A673 (cell line): ENCODE measurements at regions not wholly inside any gene's neighbourhood (a gene's known extent, or its start where the extent isn't known, plus 50 kb on each side); places are given as distances from the start of the nearest gene placed in this dataset.
A peak's percentile ranks its signal among the peaks of the same experiment; 100 is the strongest.

ENCODE experiments used
- BruUV-seq: library from RNA; stranded (reverse); fragments of 400-500 nt; replicated peaks from 2 replicates; lab custom pipeline; 2021; lab: Mats Ljungman, UMichigan
- CTCF ChIA-PET: fragments of 300-600 bp; sonication (Branson Sonifier 250); formaldehyde crosslinking; loops from one replicate; lab custom pipeline; 2022; ENCODE audit warnings: antibody characterized with exemption; lab: Charles Lee
- POLR2A ChIA-PET: fragments of 300-600 bp; sonication (Branson Sonifier 250); formaldehyde crosslinking; loops from one replicate; lab custom pipeline; 2022; ENCODE audit warnings: antibody characterized with exemption; ENCODE audit not compliant: low non-redundant PET; lab: Charles Lee
- DNase-seq: peaks from one replicate; pipeline ENCODE4 v3.0.0-alpha.2; 2015; ENCODE audit warnings: low spot score
- H3K27ac ChIP-seq: fragments of 200-600 bp; sonication (generic); 2 replicates; pipeline ENCODE4 v1.5.1; 2016; ENCODE audit warnings: mixed run types, low read depth, mild to moderate bottlenecking, mixed read lengths, antibody characterized with exemption, low read length; ENCODE audit not compliant: poor library complexity, severe bottlenecking
- H3K27me3 ChIP-seq: fragments of 200-600 bp; sonication (generic); replicated peaks from 2 replicates; pipeline ENCODE4 v1.6.1; 2017; ENCODE audit warnings: mixed run types, low read depth, mild to moderate bottlenecking, mixed read lengths, antibody characterized with exemption, low read length; ENCODE audit not compliant: insufficient read depth, poor library complexity
- H3K36me3 ChIP-seq: fragments of 200-600 bp; sonication (generic); 2 replicates; pipeline ENCODE4 v1.6.1; 2016; ENCODE audit warnings: mixed run types, mild to moderate bottlenecking, mixed read lengths, antibody characterized with exemption, low read length; ENCODE audit not compliant: insufficient read depth, poor library complexity, severe bottlenecking
- H3K4me1 ChIP-seq: fragments of 200-600 bp; sonication (generic); 2 replicates; pipeline ENCODE4 v1.6.1; 2017; ENCODE audit warnings: mixed run types, mild to moderate bottlenecking, mixed read lengths, antibody characterized with exemption, low read length; ENCODE audit not compliant: insufficient read depth, poor library complexity, severe bottlenecking
- H3K4me3 ChIP-seq: fragments of 200-600 bp; sonication (generic); 2 replicates; pipeline ENCODE4 v1.5.1; 2016; ENCODE audit warnings: low read depth, mixed run types, mild to moderate bottlenecking, mixed read lengths, low read length; ENCODE audit not compliant: poor library complexity, severe bottlenecking
- H3K9me3 ChIP-seq: fragments of 200-600 bp; sonication (generic); 2 replicates; pipeline ENCODE4 v1.6.1; 2016; ENCODE audit warnings: mixed run types, low read depth, mild to moderate bottlenecking, mixed read lengths, antibody characterized with exemption, low read length; ENCODE audit not compliant: poor library complexity, severe bottlenecking
- CTCF ChIP-seq: fragments of 300-800, 200-600 bp; sonication (generic); conservative IDR thresholded peaks from 2 replicates; pipeline ENCODE4 v1.5.1; 2017; ENCODE audit warnings: low read depth, mild to moderate bottlenecking, antibody characterized with exemption, low read length, moderate library complexity, mixed read lengths
- EZH2 ChIP-seq: fragments of 200-600 bp; sonication (generic); IDR thresholded peaks from 2 replicates; pipeline ENCODE4 v1.6.1; 2017; ENCODE audit warnings: borderline replicate concordance, low read depth, mild to moderate bottlenecking, mixed read lengths, antibody characterized with exemption, low read length; ENCODE audit not compliant: poor library complexity, severe bottlenecking
- intact Hi-C: fragments of 100-400 bp; cut with micrococcal nuclease; formaldehyde crosslinking; loops from one replicate; pipeline ENCODE4 v1.10.0; 2022; ENCODE audit not compliant: unreplicated experiment

DNA sequence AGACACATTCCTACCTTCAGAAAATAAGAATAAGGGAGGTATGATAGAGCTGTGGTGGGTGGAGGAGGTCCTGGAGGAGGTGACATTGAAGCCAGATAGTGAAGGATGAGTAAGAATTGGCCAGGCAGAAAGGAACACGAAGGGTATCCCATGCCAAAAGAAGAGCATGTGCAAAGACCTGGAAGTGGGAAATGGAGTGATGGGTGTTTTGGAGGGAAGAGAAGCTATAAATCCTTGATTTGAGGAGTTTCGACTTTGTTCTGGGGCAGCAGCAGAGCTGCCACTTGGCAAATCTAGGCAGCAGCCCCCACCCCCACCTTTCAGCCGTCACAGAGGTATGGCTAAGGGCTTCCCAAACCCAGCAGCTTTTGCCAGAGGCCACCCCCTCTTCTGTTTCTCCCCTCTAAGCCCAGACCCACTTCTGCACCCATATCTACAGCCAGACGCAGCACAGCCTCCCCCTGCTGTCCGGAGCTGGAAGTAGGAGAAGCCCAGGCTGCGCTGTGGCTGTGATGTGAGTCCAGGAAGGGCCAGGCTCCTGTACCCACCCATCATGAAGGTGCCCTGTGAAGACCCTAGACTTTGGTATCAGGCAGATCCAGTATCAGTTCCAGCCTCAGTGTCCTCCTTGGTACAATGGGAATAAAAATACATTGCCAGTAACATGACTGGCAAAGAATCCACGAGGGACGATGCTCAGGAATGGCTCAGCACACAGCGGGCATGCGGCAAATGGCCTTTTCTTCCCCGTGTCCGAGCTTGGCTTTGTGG lies 188.7 kb upstream of the LINGO1 start:
- Histone ChIP-seq H3K9me3 (no peaks in the 10 kb centered on the region), H3K4me1 (peaks cover 36% of the 10 kb centered on the region), H3K36me3 (peaks cover 6% of the 10 kb centered on the region), H3K4me3 (peak overlapping the region; percentile 93), H3K27ac (peak overlapping the region; percentile 91), H3K27me3 (no peaks in the 10 kb centered on the region)
- intact Hi-C loops: loop anchor here (1.0 to 5.0 kb wide), 4 partner anchors 83 to 704 kb away; no protein-coding TSS in a partner anchor
- TF ChIP-seq EZH2 (no peak), CTCF (peak; percentile 98)
- BruUV-seq: TSS peak; percentile 51
- peak; percentile 89 for DNase-seq
- POLR2A ChIA-PET: no interaction called here
- CTCF ChIA-PET: interaction anchor here (0.5 to 2.1 kb wide), 14 partner anchors 8 to 1358 kb away, joined by 3 to 18 read pairs (median 4); no protein-coding TSS in a partner anchor

DNA sequence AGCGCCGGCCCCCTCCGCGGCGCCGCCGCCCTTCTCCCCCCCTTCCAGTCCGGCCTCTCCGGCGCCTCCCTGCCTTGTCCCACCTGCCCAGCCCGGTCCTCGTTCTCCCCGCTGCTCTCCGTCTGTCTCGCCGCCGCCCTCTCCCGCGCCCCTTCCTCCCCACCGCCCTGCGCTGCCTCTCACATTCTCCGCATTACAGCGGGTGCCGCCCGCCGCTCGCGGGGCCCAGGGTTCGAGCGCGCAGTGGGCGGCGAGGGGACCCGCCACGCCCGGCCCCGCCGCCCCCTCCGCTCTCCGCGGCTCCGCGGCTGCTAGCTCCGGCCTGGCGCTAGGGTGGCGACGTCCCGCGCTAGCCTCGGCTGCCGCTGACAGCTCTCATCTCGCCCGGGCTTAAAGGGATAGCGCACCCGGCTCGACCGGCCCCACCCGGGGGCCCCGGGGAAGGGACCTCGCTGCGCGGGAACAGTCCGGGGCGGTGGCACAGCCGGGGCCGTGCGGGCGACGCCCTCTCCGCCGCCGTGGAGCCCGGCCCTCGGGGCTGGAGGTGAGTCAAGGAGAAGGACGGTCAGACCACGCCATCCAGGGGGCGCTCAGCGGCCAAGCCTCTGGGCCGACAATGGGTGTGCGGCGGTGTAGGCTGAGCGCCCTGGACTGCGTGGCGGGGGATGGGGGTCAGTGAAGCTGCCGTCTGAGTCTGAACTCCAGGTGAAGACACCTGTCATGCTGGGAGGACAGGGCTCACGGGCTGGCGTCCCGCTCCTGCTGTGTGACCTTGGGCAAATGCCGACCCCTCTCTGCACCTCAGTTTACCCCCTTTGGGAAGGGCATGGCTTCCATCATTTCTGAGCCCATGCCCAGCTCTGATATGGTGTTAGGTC lies 187.4 kb upstream of the LINGO1 start:
- H3K4me1 ChIP-seq: peaks cover 36% of the 10 kb centered on the region
- H3K36me3 ChIP-seq: peaks cover 6% of the 10 kb centered on the region
- H3K27me3 ChIP-seq: no peaks in the 10 kb centered on the region
- CTCF ChIA-PET: interaction anchor here (0.7 to 2.1 kb wide), 8 partner anchors 12 to 701 kb away, joined by 3 to 18 read pairs (median 4); no protein-coding TSS in a partner anchor
- H3K4me3 ChIP-seq: peak overlapping the region; percentile 93
- peak; percentile 49 for DNase-seq
- TF ChIP-seq EZH2 (no peak), CTCF (no peak; the same call in none of the 2 replicates)
- intact Hi-C loops: loop anchor here (2.0 to 5.0 kb wide), 3 partner anchors 81 to 703 kb away; no protein-coding TSS in a partner anchor
- peak overlapping the region; percentile 91 for H3K27ac ChIP-seq
- BruUV-seq: no TSS peak
- POLR2A ChIA-PET: no interaction called here
- no peaks in the 10 kb centered on the region for H3K9me3 ChIP-seq
